H1 (cell line): ENCODE measurements at regions not wholly inside any gene's neighbourhood (a gene's known extent, or its start where the extent isn't known, plus 50 kb on each side); places are given as distances from the start of the nearest gene placed in this dataset.

Experiments used
- CBX5 ChIP-seq: fragments of 300-800, 300-1000 bp; sonication (generic); IDR thresholded peaks from 2 replicates; pipeline ENCODE4 v1.7.1; 2016; ENCODE audit warnings: antibody characterized with exemption, low read length, low read depth
- GTF2F1 ChIP-seq: IDR thresholded peaks from 2 replicates; pipeline ENCODE4 v1.6.1; 2012; ENCODE audit warnings: low read depth, low read length, improper control_type of control experiment, borderline replicate concordance
- HDAC6 ChIP-seq: IDR thresholded peaks from one replicate; pipeline ENCODE4 v1.7.1; 2012; ENCODE audit warnings: low read depth, mild to moderate bottlenecking, inconsistent platforms, low read length, moderate library complexity
- TF ChIP-seq, protein P1 (sequence below): fragments of 300-600 bp; sonication (generic); IDR thresholded peaks from 2 replicates; pipeline ENCODE4 v1.7.1; 2012; ENCODE audit warnings: low read length, moderate library complexity, mild to moderate bottlenecking, inconsistent platforms; ENCODE audit not compliant: insufficient replicate concordance

DNA sequence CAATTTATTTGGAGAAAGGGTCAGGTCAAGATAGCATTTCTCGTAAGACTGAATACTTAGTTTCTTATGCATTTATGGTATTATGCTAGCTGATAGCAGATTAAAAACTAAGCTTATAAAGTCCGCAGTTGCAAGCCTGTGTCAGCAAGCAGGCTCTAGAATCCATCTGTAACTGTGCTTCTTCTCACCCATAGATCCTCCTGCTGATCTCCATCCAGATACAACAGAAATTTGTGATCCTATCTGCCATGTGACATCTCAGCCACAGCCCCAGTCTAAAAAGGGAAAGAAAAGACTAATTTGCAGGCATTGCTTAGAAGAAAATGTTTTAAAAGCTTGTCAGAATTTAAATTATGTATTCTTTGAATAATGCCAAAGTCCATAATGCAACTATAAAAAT is 265.4 kb upstream of the CCDC54 start (continued):
- TF ChIP-seq, protein P1, sequence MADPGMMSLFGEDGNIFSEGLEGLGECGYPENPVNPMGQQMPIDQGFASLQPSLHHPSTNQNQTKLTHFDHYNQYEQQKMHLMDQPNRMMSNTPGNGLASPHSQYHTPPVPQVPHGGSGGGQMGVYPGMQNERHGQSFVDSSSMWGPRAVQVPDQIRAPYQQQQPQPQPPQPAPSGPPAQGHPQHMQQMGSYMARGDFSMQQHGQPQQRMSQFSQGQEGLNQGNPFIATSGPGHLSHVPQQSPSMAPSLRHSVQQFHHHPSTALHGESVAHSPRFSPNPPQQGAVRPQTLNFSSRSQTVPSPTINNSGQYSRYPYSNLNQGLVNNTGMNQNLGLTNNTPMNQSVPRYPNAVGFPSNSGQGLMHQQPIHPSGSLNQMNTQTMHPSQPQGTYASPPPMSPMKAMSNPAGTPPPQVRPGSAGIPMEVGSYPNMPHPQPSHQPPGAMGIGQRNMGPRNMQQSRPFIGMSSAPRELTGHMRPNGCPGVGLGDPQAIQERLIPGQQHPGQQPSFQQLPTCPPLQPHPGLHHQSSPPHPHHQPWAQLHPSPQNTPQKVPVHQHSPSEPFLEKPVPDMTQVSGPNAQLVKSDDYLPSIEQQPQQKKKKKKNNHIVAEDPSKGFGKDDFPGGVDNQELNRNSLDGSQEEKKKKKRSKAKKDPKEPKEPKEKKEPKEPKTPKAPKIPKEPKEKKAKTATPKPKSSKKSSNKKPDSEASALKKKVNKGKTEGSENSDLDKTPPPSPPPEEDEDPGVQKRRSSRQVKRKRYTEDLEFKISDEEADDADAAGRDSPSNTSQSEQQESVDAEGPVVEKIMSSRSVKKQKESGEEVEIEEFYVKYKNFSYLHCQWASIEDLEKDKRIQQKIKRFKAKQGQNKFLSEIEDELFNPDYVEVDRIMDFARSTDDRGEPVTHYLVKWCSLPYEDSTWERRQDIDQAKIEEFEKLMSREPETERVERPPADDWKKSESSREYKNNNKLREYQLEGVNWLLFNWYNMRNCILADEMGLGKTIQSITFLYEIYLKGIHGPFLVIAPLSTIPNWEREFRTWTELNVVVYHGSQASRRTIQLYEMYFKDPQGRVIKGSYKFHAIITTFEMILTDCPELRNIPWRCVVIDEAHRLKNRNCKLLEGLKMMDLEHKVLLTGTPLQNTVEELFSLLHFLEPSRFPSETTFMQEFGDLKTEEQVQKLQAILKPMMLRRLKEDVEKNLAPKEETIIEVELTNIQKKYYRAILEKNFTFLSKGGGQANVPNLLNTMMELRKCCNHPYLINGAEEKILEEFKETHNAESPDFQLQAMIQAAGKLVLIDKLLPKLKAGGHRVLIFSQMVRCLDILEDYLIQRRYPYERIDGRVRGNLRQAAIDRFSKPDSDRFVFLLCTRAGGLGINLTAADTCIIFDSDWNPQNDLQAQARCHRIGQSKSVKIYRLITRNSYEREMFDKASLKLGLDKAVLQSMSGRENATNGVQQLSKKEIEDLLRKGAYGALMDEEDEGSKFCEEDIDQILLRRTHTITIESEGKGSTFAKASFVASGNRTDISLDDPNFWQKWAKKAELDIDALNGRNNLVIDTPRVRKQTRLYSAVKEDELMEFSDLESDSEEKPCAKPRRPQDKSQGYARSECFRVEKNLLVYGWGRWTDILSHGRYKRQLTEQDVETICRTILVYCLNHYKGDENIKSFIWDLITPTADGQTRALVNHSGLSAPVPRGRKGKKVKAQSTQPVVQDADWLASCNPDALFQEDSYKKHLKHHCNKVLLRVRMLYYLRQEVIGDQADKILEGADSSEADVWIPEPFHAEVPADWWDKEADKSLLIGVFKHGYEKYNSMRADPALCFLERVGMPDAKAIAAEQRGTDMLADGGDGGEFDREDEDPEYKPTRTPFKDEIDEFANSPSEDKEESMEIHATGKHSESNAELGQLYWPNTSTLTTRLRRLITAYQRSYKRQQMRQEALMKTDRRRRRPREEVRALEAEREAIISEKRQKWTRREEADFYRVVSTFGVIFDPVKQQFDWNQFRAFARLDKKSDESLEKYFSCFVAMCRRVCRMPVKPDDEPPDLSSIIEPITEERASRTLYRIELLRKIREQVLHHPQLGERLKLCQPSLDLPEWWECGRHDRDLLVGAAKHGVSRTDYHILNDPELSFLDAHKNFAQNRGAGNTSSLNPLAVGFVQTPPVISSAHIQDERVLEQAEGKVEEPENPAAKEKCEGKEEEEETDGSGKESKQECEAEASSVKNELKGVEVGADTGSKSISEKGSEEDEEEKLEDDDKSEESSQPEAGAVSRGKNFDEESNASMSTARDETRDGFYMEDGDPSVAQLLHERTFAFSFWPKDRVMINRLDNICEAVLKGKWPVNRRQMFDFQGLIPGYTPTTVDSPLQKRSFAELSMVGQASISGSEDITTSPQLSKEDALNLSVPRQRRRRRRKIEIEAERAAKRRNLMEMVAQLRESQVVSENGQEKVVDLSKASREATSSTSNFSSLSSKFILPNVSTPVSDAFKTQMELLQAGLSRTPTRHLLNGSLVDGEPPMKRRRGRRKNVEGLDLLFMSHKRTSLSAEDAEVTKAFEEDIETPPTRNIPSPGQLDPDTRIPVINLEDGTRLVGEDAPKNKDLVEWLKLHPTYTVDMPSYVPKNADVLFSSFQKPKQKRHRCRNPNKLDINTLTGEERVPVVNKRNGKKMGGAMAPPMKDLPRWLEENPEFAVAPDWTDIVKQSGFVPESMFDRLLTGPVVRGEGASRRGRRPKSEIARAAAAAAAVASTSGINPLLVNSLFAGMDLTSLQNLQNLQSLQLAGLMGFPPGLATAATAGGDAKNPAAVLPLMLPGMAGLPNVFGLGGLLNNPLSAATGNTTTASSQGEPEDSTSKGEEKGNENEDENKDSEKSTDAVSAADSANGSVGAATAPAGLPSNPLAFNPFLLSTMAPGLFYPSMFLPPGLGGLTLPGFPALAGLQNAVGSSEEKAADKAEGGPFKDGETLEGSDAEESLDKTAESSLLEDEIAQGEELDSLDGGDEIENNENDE: no peak
- no peak for TF ChIP-seq CBX5
- no peak for TF ChIP-seq HDAC6
- TF ChIP-seq GTF2F1: no peak
- TF ChIP-seq, all 59 proteins: peak for 0
